Body of pancreas (tissue), 4 donors: ENCODE measurements at regions not wholly inside any gene's neighbourhood (a gene's known extent, or its start where the extent isn't known, plus 50 kb on each side); places are given as distances from the start of the nearest gene placed in this dataset.

Experiments
- POLR2A ChIP-seq, 3 donors: fragments of 450-650 bp; IDR thresholded peaks; one replicate each; pipeline ENCODE4 v1.6.1; 2016; ENCODE audit warnings: antibody characterized with exemption in 3 of 3, mild to moderate bottlenecking in 2 of 3
- TF ChIP-seq, protein P1 (sequence below), 7 experiments: fragments of 450-650 bp in 4 of 7; fragments of 200-600 bp in 3 of 7; sonication (generic) in 3 of 7; IDR thresholded peaks; one replicate each; pipeline ENCODE4 v1.5.1; 2016 to 2019; ENCODE audit warnings: antibody characterized with exemption in 7 of 7

DNA sequence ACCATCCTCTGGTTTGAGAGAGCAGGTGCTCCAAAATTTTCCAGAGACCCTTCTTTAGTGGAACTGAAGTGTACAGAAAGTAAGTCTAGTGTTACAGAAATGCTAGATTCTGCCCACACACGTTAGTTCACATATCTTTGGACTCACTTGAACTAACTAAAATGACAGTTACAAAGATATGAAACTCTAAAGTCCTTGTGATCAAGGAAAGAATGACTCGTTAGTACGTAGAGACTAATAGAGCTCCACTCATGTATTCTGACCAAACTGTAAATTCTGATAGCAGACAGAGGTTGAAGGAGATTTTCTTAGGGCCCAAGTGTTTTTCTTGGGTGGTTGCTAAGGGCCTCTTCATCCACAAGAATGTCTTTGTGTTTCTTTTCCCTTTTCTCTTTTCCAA lies 491.5 kb upstream of the B3GALT2 start:
- TF ChIP-seq POLR2A (IDR thresholded peaks at IDR 0.05): no peak
- TF ChIP-seq, protein P1, sequence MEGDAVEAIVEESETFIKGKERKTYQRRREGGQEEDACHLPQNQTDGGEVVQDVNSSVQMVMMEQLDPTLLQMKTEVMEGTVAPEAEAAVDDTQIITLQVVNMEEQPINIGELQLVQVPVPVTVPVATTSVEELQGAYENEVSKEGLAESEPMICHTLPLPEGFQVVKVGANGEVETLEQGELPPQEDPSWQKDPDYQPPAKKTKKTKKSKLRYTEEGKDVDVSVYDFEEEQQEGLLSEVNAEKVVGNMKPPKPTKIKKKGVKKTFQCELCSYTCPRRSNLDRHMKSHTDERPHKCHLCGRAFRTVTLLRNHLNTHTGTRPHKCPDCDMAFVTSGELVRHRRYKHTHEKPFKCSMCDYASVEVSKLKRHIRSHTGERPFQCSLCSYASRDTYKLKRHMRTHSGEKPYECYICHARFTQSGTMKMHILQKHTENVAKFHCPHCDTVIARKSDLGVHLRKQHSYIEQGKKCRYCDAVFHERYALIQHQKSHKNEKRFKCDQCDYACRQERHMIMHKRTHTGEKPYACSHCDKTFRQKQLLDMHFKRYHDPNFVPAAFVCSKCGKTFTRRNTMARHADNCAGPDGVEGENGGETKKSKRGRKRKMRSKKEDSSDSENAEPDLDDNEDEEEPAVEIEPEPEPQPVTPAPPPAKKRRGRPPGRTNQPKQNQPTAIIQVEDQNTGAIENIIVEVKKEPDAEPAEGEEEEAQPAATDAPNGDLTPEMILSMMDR (IDR thresholded peaks at IDR 0.05): no peak
